ENCODE measurements at regions not wholly inside any gene's neighbourhood (a gene's known extent, or its start where the extent isn't known, plus 50 kb on each side); places are given as distances from the start of the nearest gene placed in this dataset.

DNA sequence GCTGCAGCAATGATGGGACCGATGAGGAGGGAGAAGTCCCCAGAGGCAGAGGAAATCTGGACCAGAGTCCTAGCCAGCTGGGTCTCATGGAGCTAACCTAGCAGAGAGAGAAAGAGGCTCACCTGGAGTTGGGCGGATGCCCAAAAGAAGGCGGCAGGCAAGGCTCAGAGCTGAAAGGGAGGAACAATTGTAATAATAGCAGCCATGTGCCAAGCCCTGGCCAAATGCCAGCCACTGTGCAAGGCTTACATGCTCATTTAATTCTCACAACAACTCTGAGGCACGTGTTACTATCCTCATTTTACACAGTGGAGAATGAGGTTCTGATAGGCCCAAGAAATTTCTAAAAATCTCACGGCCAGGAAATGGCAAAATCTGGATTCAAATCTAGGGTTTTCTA is 50.0 kb upstream of the ZNF648 start:
- TF ChIP-seq, protein P1, sequence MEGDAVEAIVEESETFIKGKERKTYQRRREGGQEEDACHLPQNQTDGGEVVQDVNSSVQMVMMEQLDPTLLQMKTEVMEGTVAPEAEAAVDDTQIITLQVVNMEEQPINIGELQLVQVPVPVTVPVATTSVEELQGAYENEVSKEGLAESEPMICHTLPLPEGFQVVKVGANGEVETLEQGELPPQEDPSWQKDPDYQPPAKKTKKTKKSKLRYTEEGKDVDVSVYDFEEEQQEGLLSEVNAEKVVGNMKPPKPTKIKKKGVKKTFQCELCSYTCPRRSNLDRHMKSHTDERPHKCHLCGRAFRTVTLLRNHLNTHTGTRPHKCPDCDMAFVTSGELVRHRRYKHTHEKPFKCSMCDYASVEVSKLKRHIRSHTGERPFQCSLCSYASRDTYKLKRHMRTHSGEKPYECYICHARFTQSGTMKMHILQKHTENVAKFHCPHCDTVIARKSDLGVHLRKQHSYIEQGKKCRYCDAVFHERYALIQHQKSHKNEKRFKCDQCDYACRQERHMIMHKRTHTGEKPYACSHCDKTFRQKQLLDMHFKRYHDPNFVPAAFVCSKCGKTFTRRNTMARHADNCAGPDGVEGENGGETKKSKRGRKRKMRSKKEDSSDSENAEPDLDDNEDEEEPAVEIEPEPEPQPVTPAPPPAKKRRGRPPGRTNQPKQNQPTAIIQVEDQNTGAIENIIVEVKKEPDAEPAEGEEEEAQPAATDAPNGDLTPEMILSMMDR (IDR thresholded peaks at IDR 0.05) = no peak
- no peak for TF ChIP-seq POLR2A (IDR thresholded peaks at IDR 0.05)
